Breast epithelium (tissue), 3 donors: ENCODE measurements at regions not wholly inside any gene's neighbourhood (a gene's known extent, or its start where the extent isn't known, plus 50 kb on each side); places are given as distances from the start of the nearest gene placed in this dataset.
"Not testable (repeated sequence)": the region's sequence is repeated elsewhere in the genome, so short reads cannot be mapped to it uniquely, and the experiment has no call there.

ENCODE experiments used
- CTCF ChIP-seq, 3 donors: fragments of 450-650 bp; IDR thresholded peaks; one replicate each; pipeline ENCODE4 v1.5.1; 2016 to 2017; ENCODE audit warnings: antibody characterized with exemption in 3 of 3, mild to moderate bottlenecking in 3 of 3, moderate library complexity in 3 of 3
- POLR2A ChIP-seq: fragments of 450-650 bp; IDR thresholded peaks from one replicate; pipeline ENCODE4 v1.6.1; 2016; ENCODE audit warnings: antibody characterized with exemption, mild to moderate bottlenecking, moderate library complexity

- not testable (repeated sequence) for TF ChIP-seq CTCF (IDR thresholded peaks at IDR 0.05); POLR2A
Observed at GRCh38 chr9:61856858-61857453, 667.1 kb downstream of the SPATA31A7 start.
